SH-SY5Y (cell line): ENCODE measurements at regions not wholly inside any gene's neighbourhood (a gene's known extent, or its start where the extent isn't known, plus 50 kb on each side); places are given as distances from the start of the nearest gene placed in this dataset.

ENCODE experiments used
- GATA2 ChIP-seq: IDR thresholded peaks from 2 replicates; pipeline ENCODE4 v1.6.1; 2011; ENCODE audit warnings: mild to moderate bottlenecking, low read depth, low read length
- GATA3 ChIP-seq: IDR thresholded peaks from 2 replicates; pipeline ENCODE4 v1.6.1; 2011; ENCODE audit warnings: low read depth, mild to moderate bottlenecking, low read length, moderate library complexity

DNA sequence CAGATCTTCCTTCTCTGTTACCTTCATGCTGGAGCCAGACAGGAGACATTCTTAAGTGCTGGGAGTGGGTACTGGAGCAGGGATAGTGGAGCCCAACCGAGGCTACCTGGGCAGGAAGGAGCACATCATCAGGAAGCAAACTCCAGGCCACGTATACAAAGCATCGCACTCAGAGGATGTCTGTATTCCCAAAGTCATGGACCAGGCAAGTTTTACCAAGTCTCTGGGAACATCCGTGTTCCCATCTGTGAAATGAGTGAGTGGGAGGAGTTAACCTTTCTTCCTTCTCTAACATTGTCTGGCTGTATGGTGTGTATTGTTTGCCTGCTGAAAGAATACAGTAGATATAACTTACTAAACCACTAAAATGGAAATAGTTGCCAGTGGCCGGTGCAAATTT lies 175.0 kb upstream of the TMEM45B start:
- no peak for TF ChIP-seq GATA2
- TF ChIP-seq GATA3, result no peak

DNA sequence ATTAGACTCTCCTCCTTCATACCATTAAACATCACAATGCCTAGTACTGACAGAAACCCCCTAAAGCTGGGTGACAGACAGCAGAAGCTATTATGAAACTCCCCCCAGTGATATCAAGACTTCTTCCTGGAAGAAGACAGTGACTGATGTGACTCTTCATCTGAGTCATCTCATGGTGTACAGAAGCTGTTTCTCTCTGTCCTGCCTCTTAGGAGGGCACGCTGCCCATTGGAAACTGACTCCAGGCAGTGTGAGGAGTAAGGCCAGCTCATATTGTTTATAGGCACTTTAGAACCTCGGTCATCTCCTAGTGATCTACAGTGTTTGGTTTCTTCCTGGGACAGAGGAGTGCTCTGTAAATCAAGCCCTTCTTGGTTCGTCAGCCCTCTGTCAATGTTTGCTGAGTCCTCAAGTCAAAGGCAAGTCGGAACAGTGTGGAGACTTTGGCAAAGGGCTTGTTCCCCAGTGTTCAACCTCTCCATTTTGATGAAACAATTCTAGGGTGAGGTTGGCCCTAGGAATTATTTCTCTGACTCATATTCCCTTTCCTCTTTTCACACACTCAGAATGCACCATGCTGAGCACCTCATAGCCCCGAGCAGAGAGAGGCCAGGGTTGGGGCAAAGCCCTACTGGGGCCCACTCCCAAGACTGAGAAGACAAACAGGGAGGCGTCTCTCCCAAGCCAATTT lies 172.5 kb upstream of the TMEM45B start:
- TF ChIP-seq GATA2, result no peak
- TF ChIP-seq GATA3, result no peak

DNA sequence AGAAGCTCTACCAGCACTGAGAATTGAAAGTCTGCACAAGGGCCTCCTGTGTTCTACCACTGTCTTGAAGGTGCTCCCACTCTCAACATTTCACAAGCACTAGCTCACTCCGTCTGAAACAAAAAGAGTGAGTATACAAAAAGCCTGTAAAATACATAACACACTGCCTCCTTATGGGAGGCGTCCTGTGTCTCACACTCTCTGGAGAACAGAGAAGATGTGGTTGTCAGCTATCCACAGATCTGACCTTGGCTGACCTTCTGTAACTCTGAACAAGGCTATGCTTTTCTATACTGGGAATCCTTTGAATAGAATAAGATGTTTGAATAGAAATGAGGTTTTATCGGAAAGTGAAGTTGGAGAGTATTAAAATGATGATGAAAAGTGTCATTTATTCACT lies 171.3 kb upstream of the TMEM45B start:
- TF ChIP-seq GATA3, result no peak
- TF ChIP-seq GATA2, result no peak

DNA sequence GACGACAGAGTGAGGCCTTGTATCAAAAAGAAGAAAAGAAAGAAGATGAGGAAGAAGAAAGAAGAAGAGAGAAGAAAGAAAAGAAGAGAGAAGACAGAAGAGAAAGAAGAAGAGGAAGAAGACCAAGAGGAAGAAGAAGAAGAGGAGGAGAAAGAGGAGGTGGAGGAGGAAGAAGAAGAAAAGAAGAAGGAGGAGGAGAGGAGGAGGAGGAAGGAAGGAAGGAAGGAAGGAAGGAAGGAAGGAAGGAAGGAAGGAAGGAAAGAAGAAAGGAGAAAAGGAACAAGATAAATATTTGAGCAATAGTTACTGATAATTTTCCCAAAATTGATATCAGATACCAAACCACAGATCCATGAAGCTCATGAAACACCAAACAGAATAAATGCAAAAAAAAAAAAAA lies 169.7 kb upstream of the TMEM45B start:
- no peak for TF ChIP-seq GATA3
- TF ChIP-seq GATA2, result no peak

DNA sequence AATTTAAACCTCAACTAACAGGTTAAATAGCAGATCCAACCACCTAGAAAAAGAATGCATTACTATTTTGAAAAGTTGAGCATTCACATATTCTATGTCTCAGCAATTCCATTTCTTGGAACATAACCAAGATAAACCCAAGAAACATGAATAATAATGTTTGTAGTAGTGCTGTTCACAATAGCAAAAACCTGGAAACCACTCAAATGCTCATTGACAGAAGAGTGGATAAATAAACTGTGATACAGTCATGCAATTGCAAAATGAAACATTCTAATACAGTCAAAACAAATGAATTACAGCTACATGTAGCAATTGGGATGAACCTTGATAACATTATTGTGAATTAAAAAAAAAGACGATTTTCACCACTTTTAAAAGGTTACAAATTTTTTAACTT lies 162.8 kb upstream of the TMEM45B start:
- TF ChIP-seq GATA2 (no peak), GATA3 (no peak)

DNA sequence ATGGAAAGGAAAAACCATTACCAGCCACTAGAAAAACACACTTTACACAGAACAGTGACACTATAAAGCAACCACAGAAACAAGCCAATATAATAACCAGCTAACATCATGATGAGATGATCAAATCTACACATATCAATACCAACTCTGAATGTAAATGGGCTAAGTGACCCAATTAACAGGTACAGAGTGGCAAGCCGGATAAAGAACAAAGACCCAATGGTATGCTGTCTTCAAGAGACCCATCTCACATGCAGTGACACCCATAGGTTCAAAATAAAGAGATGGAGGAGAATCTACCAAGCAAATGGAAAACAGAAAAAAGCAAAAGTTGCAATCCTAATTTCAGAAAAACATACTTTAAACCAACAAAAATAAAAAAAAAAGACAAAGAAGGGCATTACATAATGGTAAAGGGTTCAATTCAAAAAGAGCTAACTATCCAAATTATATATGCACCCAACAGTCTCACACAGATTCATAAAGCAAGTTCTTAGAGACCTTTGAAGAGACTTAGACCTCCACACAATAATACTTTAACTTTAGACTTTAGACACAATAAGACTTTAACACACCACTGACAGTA lies 160.3 kb upstream of the TMEM45B start:
- TF ChIP-seq GATA2 (no peak), GATA3 (no peak)

DNA sequence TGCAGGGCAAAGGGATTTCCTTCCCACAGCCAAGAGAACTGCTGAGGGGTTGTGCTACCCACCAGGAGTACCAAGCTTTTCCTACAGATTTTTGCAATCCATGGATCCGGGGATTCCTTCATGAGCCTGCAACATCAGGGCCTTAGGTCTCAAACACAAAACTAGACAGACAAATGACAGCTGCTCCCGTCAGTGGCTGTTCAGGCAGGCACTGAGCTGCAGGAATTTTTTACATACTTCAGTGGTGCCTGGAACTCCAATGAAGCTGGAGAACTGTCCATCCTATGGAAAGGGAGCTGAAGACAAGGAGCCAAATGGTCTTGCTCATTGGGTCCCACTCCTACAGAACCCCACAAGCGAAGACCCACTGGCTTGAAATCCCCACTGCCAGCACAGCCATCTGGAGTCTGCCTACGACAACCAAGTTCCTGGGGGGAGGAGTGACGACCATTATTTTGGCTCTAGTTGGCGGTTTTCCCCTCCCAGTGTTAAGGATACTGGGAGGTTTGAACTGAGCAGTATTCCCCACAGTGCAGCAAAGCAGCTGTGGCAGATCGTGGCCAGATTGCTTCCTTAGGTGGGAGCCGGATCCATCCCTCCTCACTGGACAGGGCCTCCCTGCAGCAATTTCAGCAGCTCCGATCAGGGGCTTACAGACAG lies 157.7 kb upstream of the TMEM45B start:
- TF ChIP-seq GATA3, result no peak
- TF ChIP-seq GATA2, result no peak

DNA sequence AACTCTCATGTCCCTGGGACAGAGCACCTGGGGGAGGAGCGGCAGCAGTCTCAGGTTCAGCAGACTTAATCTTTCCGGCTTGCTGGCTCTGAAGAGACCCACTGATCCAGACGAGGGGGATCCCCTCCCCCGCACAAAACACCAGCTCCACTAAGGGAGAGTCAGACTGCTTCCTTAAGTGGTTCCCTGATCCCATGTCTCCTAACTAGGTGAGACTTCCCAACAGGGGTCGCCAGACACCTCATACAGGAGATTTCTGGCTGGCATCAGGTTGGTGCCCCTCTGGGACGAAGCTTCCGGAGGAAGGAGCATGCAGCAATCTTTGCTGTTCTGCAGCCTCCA lies 157.2 kb upstream of the TMEM45B start:
- TF ChIP-seq GATA2 (no peak), GATA3 (no peak)

DNA sequence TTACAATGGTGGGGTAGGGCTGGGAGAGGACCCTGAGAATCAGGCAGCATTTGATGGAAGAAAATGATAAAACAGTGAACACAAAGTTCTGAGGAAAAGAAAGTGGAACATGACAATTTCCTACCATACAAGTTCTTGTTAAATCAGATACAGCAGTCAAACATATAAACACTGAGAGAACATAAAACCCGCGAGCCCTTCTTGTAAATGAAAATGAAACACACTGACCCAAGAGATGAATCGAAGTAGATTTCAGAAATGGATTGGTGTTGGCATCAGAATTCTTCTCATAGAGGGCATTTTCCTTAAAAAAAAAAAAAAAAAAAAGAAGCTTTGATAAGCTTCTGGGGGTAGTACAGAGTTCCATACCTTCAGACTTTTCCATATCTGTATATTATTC lies 134.7 kb upstream of the TMEM45B start:
- no peak for TF ChIP-seq GATA2
- no peak for TF ChIP-seq GATA3

DNA sequence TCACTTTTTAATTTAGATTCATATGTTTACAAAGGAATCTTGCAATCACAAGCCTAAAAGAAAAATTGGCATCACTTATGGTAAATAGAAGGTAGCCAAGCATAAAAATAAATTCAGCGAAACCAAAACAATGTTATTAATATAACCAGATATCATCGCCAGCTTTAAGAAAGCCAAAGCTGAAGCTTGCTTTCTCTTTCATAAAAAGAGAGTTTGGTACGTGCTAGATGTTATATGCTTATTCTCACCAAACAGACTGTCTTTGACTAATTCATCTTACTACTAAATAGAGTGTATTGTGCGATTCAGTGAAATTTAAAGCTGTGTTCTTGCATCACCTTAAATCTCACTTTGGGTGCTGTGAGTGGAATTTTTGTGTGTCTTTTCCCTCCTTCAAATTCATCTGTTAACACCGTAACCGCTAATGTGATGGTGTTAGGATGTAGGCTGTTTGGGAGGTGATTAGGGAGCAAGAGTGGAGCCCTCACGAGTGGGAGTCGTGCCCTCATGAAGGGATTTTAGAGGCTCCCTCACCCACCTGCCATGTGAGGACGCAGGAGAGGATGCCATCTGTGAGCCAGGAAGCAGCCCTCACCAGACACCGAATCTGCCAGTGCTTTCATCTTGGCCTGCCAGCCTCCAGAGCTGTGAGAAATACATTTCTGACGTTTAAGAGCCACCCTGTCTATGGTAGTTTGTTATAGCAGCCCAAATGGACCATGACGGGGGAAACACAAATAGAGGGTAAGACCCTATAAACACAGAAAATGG lies 134.1 kb upstream of the TMEM45B start:
- no peak for TF ChIP-seq GATA3
- TF ChIP-seq GATA2, result no peak

DNA sequence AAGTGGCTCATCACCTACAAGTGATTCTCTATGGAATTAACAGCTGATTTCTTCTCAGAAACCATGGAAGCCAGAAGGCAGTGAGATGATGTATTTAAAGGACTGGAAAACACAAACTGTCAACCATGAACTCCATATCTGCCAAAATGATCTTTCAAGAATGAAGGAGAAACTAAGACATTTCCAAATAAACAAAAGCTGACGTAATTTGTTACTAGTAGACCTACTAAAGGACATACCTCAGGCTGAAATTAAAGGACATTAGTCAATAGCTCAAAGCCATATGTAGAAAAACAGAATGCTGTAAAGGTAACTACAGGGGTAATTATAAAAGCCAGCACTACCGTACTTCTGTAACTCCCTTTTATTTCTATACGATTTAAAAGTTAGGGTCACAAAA lies 129.4 kb upstream of the TMEM45B start:
- no peak for TF ChIP-seq GATA3
- no peak for TF ChIP-seq GATA2

DNA sequence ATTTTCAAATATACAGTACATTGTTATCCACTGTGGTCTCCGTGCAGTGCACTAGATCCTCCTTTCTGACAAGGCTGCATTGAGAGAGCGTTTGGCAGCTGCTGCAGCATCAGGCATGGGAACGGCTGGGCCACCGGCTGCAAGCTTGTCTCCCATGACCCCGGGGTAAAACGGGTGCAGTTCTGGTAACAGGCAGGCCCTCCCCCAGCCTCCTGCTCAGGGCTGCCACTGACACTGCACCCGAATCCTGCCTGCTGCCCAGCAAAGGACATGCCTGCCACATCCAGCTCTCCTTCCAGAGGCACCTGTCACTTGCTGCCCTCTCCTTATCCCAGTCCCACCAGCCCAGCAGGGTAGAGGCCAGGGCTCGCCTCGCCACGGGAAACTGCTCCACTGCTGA lies 124.5 kb upstream of the TMEM45B start:
- TF ChIP-seq GATA3, result no peak

DNA sequence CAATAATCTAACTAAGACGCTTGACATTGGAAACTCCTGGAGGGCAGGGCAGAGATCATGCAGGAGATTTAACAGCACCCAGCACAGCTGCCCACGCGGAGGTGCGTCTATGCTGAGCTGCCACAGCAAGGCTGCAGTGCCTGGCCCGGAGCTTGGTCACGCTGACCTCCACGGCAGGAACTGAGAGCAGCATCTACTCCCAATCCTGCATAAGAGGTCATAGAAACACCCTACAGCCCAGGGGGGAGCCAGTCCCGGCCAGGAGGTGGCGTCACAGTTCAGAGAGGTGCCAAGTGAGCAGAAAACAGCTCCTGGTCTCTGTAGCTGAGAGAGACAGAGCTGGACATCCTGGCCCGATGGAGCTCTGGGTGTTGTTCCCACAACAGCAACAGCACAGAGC lies 121.1 kb upstream of the TMEM45B start:
- TF ChIP-seq GATA2 (no peak), GATA3 (no peak)

DNA sequence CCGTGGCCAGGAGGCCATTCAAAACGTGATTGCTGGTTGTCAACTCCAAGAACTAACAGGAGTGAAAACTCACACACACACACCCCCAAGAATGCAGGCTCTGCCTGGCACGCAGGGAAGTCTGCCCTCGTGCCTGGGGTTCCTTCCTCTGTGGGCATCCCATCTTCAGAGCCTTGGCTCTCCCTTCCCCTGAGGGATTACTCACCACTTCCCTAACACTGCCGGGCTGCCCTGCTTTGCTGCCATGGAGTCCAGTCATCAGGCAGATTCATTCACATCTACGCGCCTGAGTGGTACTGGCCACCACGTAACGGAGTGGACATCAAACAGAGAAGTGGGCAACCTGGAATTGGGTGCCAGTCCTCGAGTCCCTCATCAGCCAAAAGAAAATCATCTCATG lies 120.7 kb upstream of the TMEM45B start:
- no peak for TF ChIP-seq GATA2
- TF ChIP-seq GATA3, result no peak

DNA sequence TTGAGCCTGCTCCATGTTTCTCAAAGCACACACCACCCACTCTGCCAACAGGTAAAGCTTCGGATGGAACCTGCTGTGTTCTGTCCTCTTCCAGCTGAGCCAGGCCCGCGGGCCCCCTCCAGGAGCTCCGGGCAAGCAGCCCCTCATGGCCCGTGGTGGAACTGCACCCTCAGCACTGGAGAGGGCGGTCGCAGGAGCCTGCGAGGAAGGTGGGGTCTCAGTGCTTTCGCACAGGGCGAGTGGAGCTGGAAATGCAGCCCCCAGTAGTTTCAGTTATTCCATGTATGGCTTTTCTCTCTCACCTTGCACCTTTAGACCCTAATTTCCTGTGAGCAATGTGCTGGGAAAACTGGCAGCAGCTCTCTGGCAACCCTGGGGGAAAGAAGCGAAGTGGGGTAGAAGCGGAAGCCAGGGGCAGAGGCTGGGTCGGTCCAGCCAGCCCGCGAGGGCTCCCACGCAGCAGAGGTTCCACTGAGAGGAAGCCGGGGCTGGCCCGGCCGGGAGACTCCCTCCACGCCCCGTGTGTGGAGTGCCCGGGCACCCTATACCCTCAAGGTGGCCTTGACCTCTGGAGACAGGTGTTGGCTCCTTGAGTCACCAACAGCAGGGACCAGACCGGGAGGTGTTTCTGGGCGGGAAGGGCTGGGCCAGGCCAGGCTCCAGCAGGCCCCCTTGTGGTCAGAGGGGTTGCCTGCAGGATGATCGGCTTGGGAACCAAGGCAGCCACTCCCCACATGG lies 119.9 kb upstream of the TMEM45B start:
- TF ChIP-seq GATA2 (no peak), GATA3 (no peak)
